Iris pigment epithelial cell (primary cell): ENCODE measurements at regions not wholly inside any gene's neighbourhood (a gene's known extent, or its start where the extent isn't known, plus 50 kb on each side); places are given as distances from the start of the nearest gene placed in this dataset.
"Not testable (repeated sequence)": the region's sequence is repeated elsewhere in the genome, so short reads cannot be mapped to it uniquely, and the experiment has no call there.

ENCODE experiments used
- DNase-seq: peaks from one replicate; pipeline ENCODE4 v3.0.0-alpha.2; 2011; ENCODE audit warnings: low read depth

DNA sequence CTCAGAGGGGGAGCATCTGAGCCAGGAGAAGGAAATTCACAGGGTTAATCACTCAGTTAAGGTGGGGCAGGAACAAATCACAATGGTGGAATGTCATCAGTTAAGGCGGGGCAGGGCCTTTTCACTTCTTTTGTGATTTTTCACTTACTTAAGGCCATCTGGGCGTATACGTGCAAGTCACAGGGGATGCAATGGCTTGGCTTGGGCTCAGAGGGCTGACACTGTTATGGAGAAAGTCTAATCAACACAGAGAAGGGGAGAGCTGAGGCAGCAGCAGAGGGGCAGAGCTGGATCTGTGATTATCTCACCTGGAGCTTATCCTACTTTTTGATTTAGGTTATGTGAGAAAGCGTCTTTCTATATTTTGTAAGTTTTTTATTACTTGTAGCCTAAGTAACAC is 350.1 kb downstream of the NSUN3 start:
- DNase-seq: not testable (repeated sequence)

DNA sequence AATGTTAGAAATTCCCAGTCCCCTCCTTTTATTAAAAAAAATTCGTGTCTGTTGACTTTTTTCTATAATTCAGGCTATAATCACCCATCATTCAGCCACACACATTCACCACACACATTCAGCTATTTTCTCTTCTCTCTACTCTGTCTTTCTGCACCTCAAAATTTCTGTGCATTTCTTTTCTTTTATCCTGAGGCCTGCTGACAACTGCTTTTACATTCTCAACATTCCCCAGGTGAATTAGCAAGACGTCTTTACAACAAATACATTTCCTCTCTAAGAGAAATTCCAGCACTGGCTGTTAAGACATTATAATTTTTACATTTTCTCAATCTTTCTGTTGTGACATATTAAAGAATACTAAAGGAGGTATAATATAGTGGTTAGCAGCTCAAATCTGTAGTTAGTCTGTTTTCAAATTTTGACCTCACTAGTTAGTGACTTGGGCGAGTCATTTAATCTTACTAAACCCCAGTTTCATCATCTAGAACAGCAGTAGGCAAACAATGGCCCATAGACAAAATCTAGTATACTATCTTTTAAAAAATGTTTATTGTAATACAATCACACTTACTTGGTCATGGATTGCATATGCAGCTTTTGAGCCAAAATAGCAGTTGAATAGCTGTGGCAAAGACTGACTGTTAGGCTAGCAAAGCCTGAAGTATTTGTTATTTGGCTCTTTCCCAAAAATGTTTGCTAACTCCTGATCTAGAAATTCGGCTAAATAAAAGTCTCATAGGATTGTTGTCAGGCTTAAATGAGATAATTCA is 350.7 kb downstream of the NSUN3 start:
- DNase-seq: peak; percentile 82

GRCh38 chr3:94414418-94414817 is 351.6 kb downstream of the NSUN3 start:
- no peak for DNase-seq

- DNase-seq: no peak
Observed at GRCh38 chr3:94416768-94417167, 353.9 kb downstream of the NSUN3 start.

GRCh38 chr3:94417963-94418455 is 355.1 kb downstream of the NSUN3 start:
- no peak for DNase-seq

GRCh38 chr3:94420931-94421330 is 358.1 kb downstream of the NSUN3 start:
- no peak for DNase-seq

DNA sequence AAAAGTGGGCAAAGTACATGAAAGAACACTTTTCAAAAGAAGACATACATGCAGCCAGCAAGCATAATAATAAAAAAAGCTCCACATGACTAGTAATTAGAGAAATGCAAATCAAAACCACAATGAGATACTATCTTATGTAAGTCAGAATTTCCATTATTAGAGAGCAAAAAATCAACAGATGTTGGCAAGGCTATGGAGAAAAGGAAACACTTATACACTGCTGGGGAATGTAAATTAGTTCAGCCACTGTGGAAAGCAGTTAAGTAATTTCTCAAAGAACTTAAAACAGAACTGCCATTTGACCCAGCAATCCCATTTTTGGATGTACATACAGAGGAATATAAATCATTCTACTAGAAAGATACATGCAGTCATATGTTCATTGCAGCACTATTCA is 360.7 kb downstream of the NSUN3 start:
- peak; percentile 31 for DNase-seq

GRCh38 chr3:94429517-94429916 is 366.7 kb downstream of the NSUN3 start:
- no peak for DNase-seq

GRCh38 chr3:94431876-94432570 is 369.2 kb downstream of the NSUN3 start:
- DNase-seq: peak; percentile 29

DNA sequence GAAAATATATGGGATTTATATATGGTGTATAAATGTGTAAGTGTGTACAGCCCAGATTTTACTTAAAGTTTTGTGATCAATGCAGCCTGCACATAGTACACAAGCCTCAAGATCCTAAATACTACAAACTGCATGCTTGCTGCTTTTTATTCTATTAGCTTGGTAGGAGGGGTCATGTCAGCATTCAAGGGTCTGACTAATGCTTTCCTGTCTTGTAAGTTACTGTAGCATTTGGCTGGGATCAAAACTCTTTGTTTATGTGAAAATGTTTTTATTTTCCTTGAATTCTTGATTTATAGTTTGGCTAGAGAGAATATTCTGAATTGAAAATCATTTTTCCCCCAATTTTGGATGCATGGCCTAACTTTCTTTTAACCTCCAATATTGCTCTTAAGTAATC is 370.9 kb downstream of the NSUN3 start:
- DNase-seq: peak; percentile 53

GRCh38 chr3:94440767-94441493 is 378.1 kb downstream of the NSUN3 start:
- DNase-seq: peak; percentile 88

GRCh38 chr3:94441494-94441847 is 378.6 kb downstream of the NSUN3 start:
- no peak for DNase-seq

DNA sequence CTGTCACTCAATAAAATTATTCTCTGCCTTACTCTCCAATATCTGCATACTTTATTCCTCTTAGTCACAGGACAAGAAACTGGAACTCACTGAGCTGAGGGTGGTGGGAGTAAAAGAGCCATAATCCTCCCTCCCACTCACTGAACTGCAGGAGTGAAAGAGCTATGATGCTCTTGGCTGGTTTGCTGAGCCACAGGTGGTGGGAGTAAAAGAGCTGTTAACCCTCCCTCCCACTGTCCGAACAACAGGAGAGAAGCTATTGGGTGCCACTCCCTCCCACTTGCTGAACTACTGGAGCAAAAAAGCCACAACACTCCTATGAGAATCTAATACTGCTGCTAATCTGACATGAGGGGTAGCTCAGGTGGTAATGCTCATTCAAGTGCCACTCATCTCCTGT is 391.0 kb downstream of the NSUN3 start:
- no peak for DNase-seq

DNA sequence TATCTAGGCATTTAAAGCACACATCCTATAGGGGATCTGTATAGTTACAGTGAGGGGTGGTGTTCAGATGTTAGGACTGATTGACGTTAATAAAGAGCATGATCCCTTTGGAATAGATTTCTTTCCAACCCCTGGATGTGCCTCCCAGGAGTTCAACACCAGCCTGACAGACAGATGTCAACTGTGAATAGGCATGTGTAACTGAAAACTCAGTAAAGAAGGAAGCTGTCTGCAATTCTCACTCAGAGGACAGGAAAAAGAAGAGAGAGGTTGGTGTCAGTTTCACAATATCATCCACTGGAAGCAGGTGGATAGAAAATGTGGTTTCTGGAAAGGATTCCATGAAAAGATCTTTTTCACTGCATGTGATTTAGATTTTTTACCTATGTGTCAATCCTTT is 396.3 kb downstream of the NSUN3 start:
- DNase-seq: no peak

GRCh38 chr3:94460931-94461330 is 398.1 kb downstream of the NSUN3 start:
- no peak for DNase-seq

GRCh38 chr3:94462931-94463330 is 400.1 kb downstream of the NSUN3 start:
- no peak for DNase-seq

- DNase-seq: no peak
Observed at GRCh38 chr3:94472511-94472910, 409.6 kb downstream of the NSUN3 start.

- no peak for DNase-seq
Observed at GRCh38 chr3:94481226-94481898, 418.5 kb downstream of the NSUN3 start.

DNA sequence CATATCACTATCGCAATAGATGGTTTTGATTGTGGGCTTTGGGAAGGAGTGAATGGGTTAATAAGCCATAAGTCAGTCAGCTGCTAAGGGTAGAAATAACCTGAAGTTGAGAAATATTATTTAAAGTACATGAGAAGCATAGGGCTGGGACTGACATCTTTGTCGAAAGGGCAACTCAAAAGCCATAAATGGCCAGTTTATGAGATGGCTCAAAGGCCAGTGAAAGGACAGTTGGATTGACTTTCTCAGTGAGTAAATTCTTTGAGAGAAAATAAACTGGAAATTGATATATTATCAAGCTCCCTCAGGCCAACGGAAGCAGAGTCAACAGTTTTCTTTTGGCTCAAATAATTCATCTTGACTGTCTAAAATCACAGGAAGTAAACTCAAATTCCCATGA is 419.8 kb downstream of the NSUN3 start:
- DNase-seq: no peak

DNA sequence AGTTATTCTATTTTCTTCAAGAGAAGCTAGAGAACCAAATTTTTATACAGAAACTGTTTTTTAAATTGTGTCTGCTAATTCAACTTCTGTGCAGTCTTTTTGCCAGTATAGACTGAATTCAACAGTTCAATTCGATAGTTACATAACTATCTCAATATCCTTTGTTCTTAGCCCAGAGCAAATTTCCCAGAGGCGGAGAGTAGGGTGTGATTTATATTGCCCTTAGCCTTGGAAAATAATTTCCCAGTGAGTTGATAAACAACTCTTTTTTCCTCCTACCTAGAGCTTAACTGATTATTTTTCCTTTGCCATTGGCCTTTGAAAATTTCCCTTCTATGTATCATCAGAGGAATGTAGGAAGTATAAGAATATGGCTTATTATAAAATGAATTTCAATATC is 420.5 kb downstream of the NSUN3 start:
- no peak for DNase-seq

DNA sequence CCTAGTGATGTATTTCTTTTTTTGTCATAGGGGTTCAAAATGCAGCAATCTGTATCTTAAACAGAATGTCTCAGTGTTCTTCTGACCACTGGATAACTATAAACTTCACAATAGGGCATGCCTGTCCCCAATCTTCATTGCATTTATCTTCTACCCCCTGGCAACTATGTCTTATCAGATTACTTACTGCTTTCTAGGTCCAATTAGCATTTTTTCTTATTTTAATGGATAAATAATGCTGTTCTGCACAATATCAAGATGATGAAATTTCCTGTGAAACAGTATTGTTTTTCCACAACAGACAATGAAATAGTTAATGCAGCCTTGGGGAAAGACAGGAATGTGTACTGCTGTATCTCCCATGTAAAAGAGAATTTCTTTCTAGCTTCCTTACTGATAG is 432.1 kb downstream of the NSUN3 start:
- no peak for DNase-seq

- no peak for DNase-seq
Observed at GRCh38 chr3:94500146-94500545, 437.3 kb downstream of the NSUN3 start.
